IgD-negative memory B cell (primary cell): ENCODE measurements at regions not wholly inside any gene's neighbourhood (a gene's known extent, or its start where the extent isn't known, plus 50 kb on each side); places are given as distances from the start of the nearest gene placed in this dataset.
"Not testable (repeated sequence)": the region's sequence is repeated elsewhere in the genome, so short reads cannot be mapped to it uniquely, and the experiment has no call there.

Experiments
- H3K27ac Mint-ChIP-seq, 3 donors: one replicate each; pipeline ENCODE4 v1.8.0; 2020 to 2022; ENCODE audit warnings: mild to moderate bottlenecking in 3 of 3, mixed read lengths in 3 of 3, moderate library complexity in 1 of 3
- H3K27me3 Mint-ChIP-seq: one replicate; pipeline ENCODE4 v1.8.0; 2021; ENCODE audit warnings: mixed read lengths
- H3K36me3 Mint-ChIP-seq: one replicate; pipeline ENCODE4 v1.8.0; 2020; ENCODE audit warnings: mild to moderate bottlenecking, mixed read lengths
- H3K4me1 Mint-ChIP-seq, 3 donors: one replicate each; pipeline ENCODE4 v1.8.0; 2020 to 2022; ENCODE audit warnings: mixed read lengths in 3 of 3, mild to moderate bottlenecking in 1 of 3
- H3K4me3 Mint-ChIP-seq, 4 donors: one replicate each; pipeline ENCODE4 v1.8.0; 2020 to 2022; ENCODE audit warnings: mild to moderate bottlenecking in 4 of 4, mixed read lengths in 4 of 4, moderate library complexity in 3 of 4
- H3K9me3 Mint-ChIP-seq, 3 donors: one replicate each; pipeline ENCODE4 v1.8.0; 2020 to 2021; ENCODE audit warnings: mixed read lengths in 3 of 3, mild to moderate bottlenecking in 1 of 3

GRCh38 chr6:165766457-165766856 lies 103.4 kb upstream of the PDE10A start:
- Mint-ChIP-seq H3K4me3 (no peak overlapping the region), H3K27me3 (peaks cover 2% of the 10 kb centered on the region), H3K9me3 (peaks cover 4 to 13% (median 8%) of the 10 kb centered on the region in 3 donors), H3K27ac (no peak overlapping the region), H3K4me1 (no peaks in the 10 kb centered on the region), H3K36me3 (no peaks in the 10 kb centered on the region)

- no peaks in the 10 kb centered on the region for H3K36me3 Mint-ChIP-seq
- H3K9me3 Mint-ChIP-seq: peaks cover 4 to 13% (median 9%) of the 10 kb centered on the region in 3 donors
- no peak overlapping the region for H3K4me3 Mint-ChIP-seq
- no peak overlapping the region for H3K27ac Mint-ChIP-seq
- H3K4me1 Mint-ChIP-seq: no peaks in the 10 kb centered on the region
- H3K27me3 Mint-ChIP-seq: peaks cover 2% of the 10 kb centered on the region
These were observed 103.0 kb upstream of the PDE10A start for GRCh38 chr6:165766026-165766425.

DNA sequence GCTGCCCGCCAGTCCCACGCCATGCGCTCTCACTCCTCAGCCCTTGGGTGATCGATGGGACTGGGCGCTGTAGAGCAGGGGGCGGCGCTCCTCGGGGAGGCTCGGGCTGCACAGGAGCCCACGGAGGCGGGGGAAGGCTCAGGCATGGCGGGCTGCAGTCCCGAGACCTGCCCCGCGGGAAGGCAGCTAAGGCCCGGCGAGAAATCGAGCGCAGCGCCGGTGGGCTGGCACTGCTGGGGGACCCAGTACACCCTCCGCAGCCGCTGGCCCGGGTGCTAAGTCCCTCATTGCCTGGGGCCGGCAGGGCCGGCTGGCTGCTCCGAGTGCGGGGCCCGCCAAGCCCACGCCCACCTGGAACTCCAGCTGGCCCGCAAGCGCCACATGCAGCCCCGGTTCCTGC lies 102.2 kb upstream of the PDE10A start:
- H3K9me3 Mint-ChIP-seq: peaks cover 4 to 13% (median 11%) of the 10 kb centered on the region in 3 donors
- not testable (repeated sequence) for H3K27ac Mint-ChIP-seq, H3K4me1 Mint-ChIP-seq, H3K27me3 Mint-ChIP-seq, H3K4me3 Mint-ChIP-seq, H3K36me3 Mint-ChIP-seq

DNA sequence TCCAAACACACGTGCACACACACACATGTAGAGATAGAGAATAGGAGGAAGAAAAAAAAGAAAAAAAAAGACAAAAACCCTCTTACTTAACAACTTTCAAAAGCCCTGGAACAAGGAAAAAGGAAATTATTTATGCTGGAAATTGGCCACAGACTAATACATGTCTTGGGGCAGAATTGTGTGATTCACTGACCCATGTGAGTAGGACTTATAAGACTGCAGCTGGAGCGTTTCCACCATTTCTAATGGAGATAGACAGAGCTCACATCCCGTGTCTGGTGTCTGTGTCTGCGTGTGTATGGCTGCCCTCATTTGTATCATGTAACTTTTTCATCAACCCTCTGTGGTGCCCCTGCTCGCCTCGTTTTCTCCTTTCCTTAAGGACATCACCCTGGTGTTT lies 99.8 kb upstream of the PDE10A start:
- Mint-ChIP-seq H3K4me1 (no peaks in the 10 kb centered on the region), H3K27me3 (no peaks in the 10 kb centered on the region), H3K9me3 (peaks cover 6 to 13% (median 11%) of the 10 kb centered on the region in 3 donors)

GRCh38 chr6:165762125-165762524 lies 99.1 kb upstream of the PDE10A start:
- Mint-ChIP-seq H3K36me3 (no peaks in the 10 kb centered on the region), H3K4me1 (no peaks in the 10 kb centered on the region), H3K9me3 (peaks cover 6 to 13% (median 9%) of the 10 kb centered on the region in 3 donors), H3K27ac (no peak overlapping the region), H3K4me3 (no peak overlapping the region), H3K27me3 (no peaks in the 10 kb centered on the region)

More for the DNA sequence above, 99.8 kb upstream of the PDE10A start:
- no peak overlapping the region for H3K27ac Mint-ChIP-seq
- no peaks in the 10 kb centered on the region for H3K36me3 Mint-ChIP-seq
- H3K4me3 Mint-ChIP-seq: no peak overlapping the region

DNA sequence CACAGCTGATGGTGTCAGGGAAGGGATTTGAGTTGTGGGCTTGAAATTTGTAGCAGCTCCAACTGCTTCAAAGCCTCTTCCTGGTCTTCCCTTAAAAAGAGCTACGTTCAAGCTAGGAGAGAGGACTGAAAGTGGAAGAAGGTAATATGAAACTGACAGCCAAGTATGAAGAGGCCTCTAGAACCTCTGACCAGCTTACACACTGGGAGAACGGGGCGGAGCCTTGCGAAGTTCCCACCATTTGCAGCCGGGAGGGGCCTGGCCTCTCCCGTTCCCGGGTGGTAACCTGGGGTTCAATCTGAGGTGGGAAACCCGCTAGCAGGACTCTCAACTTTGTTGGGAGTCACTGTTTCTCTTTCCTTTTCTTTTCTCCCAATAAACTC lies 97.8 kb upstream of the PDE10A start:
- Mint-ChIP-seq H3K4me3 (no peak overlapping the region), H3K4me1 (no peaks in the 10 kb centered on the region), H3K27me3 (no peaks in the 10 kb centered on the region), H3K36me3 (no peaks in the 10 kb centered on the region), H3K9me3 (peaks cover 6 to 13% (median 9%) of the 10 kb centered on the region in 3 donors), H3K27ac (no peak overlapping the region)

- Mint-ChIP-seq H3K36me3 (no peaks in the 10 kb centered on the region), H3K9me3 (peaks cover 6 to 13% (median 9%) of the 10 kb centered on the region in 3 donors), H3K27me3 (no peaks in the 10 kb centered on the region), H3K27ac (no peak overlapping the region), H3K4me3 (no peak overlapping the region), H3K4me1 (no peaks in the 10 kb centered on the region)
These were observed 97.2 kb upstream of the PDE10A start for GRCh38 chr6:165760126-165760802.

GRCh38 chr6:165758441-165758840 lies 95.4 kb upstream of the PDE10A start:
- Mint-ChIP-seq H3K27ac (no peak overlapping the region), H3K4me1 (no peaks in the 10 kb centered on the region), H3K9me3 (peaks cover 5 to 13% (median 9%) of the 10 kb centered on the region in 3 donors), H3K27me3 (no peaks in the 10 kb centered on the region), H3K4me3 (no peak overlapping the region), H3K36me3 (no peaks in the 10 kb centered on the region)

DNA sequence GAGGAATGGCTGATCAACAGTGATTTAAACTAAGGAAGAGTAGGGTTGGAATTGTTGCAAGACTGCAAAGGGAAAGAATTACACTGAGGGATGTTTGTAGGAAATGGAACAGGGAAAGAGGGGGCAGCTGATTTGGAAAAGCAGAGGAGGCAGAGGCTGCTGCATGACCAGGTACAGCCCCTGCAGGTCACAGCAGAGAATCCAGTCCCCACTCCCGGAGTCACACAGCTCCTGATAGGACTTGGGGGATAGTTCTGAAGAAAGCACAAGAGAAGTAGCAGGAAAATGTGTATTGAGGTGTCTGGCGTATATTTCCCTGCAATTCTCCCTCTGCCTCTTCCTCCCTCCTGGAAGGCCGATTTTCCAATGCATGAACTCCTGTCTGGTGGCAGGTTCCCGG lies 92.5 kb upstream of the PDE10A start:
- Mint-ChIP-seq H3K9me3 (peaks cover 0 to 4% (median 1%) of the 10 kb centered on the region in 3 donors), H3K27ac (no peak overlapping the region), H3K27me3 (no peaks in the 10 kb centered on the region), H3K4me3 (no peak overlapping the region), H3K4me1 (no peaks in the 10 kb centered on the region), H3K36me3 (no peaks in the 10 kb centered on the region)

DNA sequence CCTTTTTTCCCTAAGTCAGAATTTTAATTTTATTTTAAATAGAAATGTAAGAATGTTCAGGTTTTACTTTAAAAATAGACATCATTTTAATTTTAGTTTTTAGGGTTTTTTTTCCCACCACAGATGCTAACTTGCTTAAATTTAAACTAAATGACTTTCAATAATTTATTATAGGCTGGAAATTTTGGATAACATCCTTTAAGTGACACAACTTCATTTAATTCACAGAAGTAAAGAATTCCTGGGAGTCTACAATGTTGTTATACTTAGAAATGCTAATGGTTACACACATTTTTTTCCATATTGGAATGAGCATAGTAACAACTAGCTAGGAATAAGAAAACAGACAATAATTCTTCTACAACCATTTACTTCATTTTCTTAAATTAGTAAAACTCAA lies 90.5 kb upstream of the PDE10A start:
- H3K4me1 Mint-ChIP-seq: no peaks in the 10 kb centered on the region
- H3K36me3 Mint-ChIP-seq: no peaks in the 10 kb centered on the region
- H3K27ac Mint-ChIP-seq: no peak overlapping the region
- H3K9me3 Mint-ChIP-seq: peaks cover 4 to 11% (median 4%) of the 10 kb centered on the region in 3 donors
- no peaks in the 10 kb centered on the region for H3K27me3 Mint-ChIP-seq
- no peak overlapping the region for H3K4me3 Mint-ChIP-seq

GRCh38 chr6:165752451-165752850 lies 89.4 kb upstream of the PDE10A start:
- Mint-ChIP-seq H3K4me3 (no peak overlapping the region), H3K27ac (peak overlapping the region in 1 of 3 donors; percentile 31), H3K9me3 (peaks cover 2 to 11% (median 4%) of the 10 kb centered on the region in 3 donors), H3K4me1 (no peaks in the 10 kb centered on the region), H3K36me3 (no peaks in the 10 kb centered on the region), H3K27me3 (no peaks in the 10 kb centered on the region)

DNA sequence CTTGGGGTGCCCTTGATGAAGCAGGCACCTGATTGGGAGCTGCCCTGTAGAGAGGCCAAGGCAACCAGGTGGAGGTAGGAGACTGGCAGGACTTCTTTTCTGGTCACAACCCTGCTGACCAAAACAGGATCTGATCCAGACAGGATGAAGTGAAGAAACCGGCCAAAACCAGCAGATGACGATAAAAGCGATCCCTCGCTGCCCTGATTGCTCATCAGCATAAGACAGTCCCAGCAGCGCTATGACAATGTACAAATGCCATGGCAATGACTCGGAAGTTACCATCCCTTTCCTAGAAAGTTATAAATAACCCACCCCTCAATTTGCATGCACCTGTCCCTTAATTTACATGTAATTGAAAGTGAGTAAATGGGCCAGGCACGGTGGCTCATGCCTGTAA lies 88.4 kb upstream of the PDE10A start:
- H3K36me3 Mint-ChIP-seq: no peaks in the 10 kb centered on the region
- H3K9me3 Mint-ChIP-seq: peaks cover 2 to 11% (median 4%) of the 10 kb centered on the region in 3 donors
- no peaks in the 10 kb centered on the region for H3K4me1 Mint-ChIP-seq
- no peaks in the 10 kb centered on the region for H3K27me3 Mint-ChIP-seq
- H3K27ac Mint-ChIP-seq: no peak overlapping the region
- no peak overlapping the region for H3K4me3 Mint-ChIP-seq

- Mint-ChIP-seq H3K27me3 (no peaks in the 10 kb centered on the region), H3K36me3 (no peaks in the 10 kb centered on the region), H3K9me3 (peaks cover 2 to 11% (median 4%) of the 10 kb centered on the region in 3 donors), H3K4me3 (no peak overlapping the region), H3K4me1 (no peaks in the 10 kb centered on the region), H3K27ac (no peak overlapping the region)
These were observed 86.1 kb upstream of the PDE10A start for GRCh38 chr6:165749163-165749562.

DNA sequence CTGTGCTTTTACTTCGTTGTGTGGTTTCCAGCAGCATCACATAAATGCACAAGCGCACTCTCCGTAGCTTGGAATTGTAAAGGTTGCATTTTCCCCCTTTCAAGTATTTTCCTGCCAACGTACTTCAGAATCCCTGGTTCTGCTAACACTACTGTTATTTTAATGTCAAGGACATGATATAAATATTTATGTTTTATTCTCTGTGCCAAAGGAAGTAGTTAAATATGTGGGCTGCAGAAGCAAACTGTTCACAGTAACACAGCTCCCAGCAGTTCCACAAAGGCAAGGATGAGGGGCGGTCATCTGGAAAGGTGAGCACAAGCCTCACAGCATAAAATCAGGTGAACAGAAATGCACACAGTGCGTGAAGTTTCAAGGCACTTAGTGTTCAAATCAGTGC lies 85.3 kb upstream of the PDE10A start:
- no peaks in the 10 kb centered on the region for H3K4me1 Mint-ChIP-seq
- no peaks in the 10 kb centered on the region for H3K27me3 Mint-ChIP-seq

GRCh38 chr6:165747963-165748362 lies 84.9 kb upstream of the PDE10A start:
- H3K36me3 Mint-ChIP-seq: no peaks in the 10 kb centered on the region

More for the DNA sequence above, 85.3 kb upstream of the PDE10A start:
- Mint-ChIP-seq H3K36me3 (no peaks in the 10 kb centered on the region), H3K27ac (no peak overlapping the region), H3K4me3 (no peak overlapping the region), H3K9me3 (peaks cover 4 to 11% (median 4%) of the 10 kb centered on the region in 3 donors)

DNA sequence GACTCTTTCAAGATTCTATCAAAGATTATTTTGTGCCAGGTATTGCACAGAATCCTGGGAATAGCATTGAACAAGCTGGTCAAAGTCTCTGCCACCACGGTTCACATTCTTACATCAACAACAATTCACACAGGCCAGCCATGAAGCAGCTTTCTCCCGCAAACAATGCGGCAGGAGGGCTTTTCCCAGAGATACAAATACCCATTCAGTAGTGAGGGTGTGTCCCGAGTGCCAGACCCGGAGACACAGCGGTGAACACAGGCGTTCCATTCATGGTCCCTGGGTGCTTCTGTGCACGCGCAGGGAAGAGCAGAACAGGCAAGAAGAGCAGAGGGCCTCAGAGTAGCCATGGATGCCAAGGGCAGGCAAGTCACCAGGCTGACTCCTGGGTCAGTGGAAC lies 83.3 kb upstream of the PDE10A start:
- H3K27ac Mint-ChIP-seq: no peak overlapping the region
- no peaks in the 10 kb centered on the region for H3K36me3 Mint-ChIP-seq
- no peaks in the 10 kb centered on the region for H3K27me3 Mint-ChIP-seq
- H3K9me3 Mint-ChIP-seq: peaks cover 4 to 11% (median 4%) of the 10 kb centered on the region in 3 donors
- H3K4me3 Mint-ChIP-seq: no peak overlapping the region
- H3K4me1 Mint-ChIP-seq: no peaks in the 10 kb centered on the region

More at GRCh38 chr6:165747963-165748362, 84.9 kb upstream of the PDE10A start:
- Mint-ChIP-seq H3K27me3 (no peaks in the 10 kb centered on the region), H3K27ac (no peak overlapping the region), H3K4me1 (no peaks in the 10 kb centered on the region), H3K4me3 (no peak overlapping the region), H3K9me3 (peaks cover 4 to 11% (median 4%) of the 10 kb centered on the region in 3 donors)
